ENCODE measurements at regions not wholly inside any gene's neighbourhood (a gene's known extent, or its start where the extent isn't known, plus 50 kb on each side); places are given as distances from the start of the nearest gene placed in this dataset.

- FAIRE-seq, result no peak
Observed at GRCh38 chr3:82938821-82939328, 1177.4 kb upstream of the GBE1 start.

GRCh38 chr3:82927309-82928253 lies 1166.1 kb upstream of the GBE1 start:
- no peak for FAIRE-seq

GRCh38 chr3:82891028-82891427 lies 1129.6 kb upstream of the GBE1 start:
- no peak for FAIRE-seq

- no peak for FAIRE-seq
Observed at GRCh38 chr3:82883072-82883471, 1121.6 kb upstream of the GBE1 start.

- FAIRE-seq, result no peak
Observed at GRCh38 chr3:82875401-82875800, 1114.0 kb upstream of the GBE1 start.

GRCh38 chr3:82839871-82840270 lies 1078.4 kb upstream of the GBE1 start:
- FAIRE-seq, result no peak

GRCh38 chr3:82834098-82834497 lies 1072.7 kb upstream of the GBE1 start:
- no peak for FAIRE-seq

- no peak for FAIRE-seq
Observed at GRCh38 chr3:82824491-82824890, 1063.0 kb upstream of the GBE1 start.

GRCh38 chr3:82816086-82816485 lies 1054.6 kb upstream of the GBE1 start:
- FAIRE-seq, result no peak

- FAIRE-seq, result no peak
Observed at GRCh38 chr3:82815417-82816058, 1054.1 kb upstream of the GBE1 start.

GRCh38 chr3:82814660-82815059 lies 1053.2 kb upstream of the GBE1 start:
- no peak for FAIRE-seq

GRCh38 chr3:82807781-82808180 lies 1046.3 kb upstream of the GBE1 start:
- no peak for FAIRE-seq

GRCh38 chr3:82802501-82802900 lies 1041.1 kb upstream of the GBE1 start:
- no peak for FAIRE-seq

- no peak for FAIRE-seq
Observed at GRCh38 chr3:82800248-82800647, 1038.8 kb upstream of the GBE1 start.

- no peak for FAIRE-seq
Observed at GRCh38 chr3:82796765-82797164, 1035.3 kb upstream of the GBE1 start.

- no peak for FAIRE-seq
Observed at GRCh38 chr3:82791241-82791640, 1029.8 kb upstream of the GBE1 start.

GRCh38 chr3:82790307-82791097 lies 1029.1 kb upstream of the GBE1 start:
- no peak for FAIRE-seq

GRCh38 chr3:82783194-82783593 lies 1021.7 kb upstream of the GBE1 start:
- FAIRE-seq, result no peak

GRCh38 chr3:82773207-82773606 lies 1011.8 kb upstream of the GBE1 start:
- FAIRE-seq, result no peak

GRCh38 chr3:82764521-82764920 lies 1003.1 kb upstream of the GBE1 start:
- no peak for FAIRE-seq

GRCh38 chr3:82761858-82762257 lies 1000.4 kb upstream of the GBE1 start:
- no peak for FAIRE-seq

- no peak for FAIRE-seq
Observed at GRCh38 chr3:82745544-82745943, 984.1 kb upstream of the GBE1 start.

GRCh38 chr3:82743196-82743595 lies 981.8 kb upstream of the GBE1 start:
- FAIRE-seq, result no peak

All from islet of Langerhans (tissue), 1 donor.